ENCODE measurements at regions not wholly inside any gene's neighbourhood (a gene's known extent, or its start where the extent isn't known, plus 50 kb on each side); places are given as distances from the start of the nearest gene placed in this dataset.

DNA sequence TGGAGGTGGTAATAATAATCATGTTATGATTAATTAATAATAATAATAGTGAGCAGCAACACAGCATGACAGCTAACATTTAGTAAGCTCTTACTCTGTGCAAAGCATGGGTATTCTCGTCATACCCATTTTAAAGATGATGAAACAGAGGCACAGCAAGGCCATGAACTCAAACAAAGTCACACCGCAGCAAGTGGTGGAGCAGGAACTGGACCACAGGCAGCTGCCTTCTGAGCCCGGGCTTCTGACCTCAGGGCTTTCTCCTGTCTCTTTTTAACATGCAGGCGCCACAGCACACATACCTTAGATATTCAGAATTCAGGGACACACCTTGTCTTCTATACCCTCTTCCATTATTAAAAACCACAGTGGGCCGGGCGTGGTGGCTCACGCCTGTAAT is 50.7 kb upstream of the SPATA12 start:
- DNase-seq (ENCODE audit: low spot score) = no peak

- DNase-seq (ENCODE audit: low spot score) = no peak
These were observed 51.1 kb upstream of the SPATA12 start for GRCh38 chr3:57009367-57009766.

DNA sequence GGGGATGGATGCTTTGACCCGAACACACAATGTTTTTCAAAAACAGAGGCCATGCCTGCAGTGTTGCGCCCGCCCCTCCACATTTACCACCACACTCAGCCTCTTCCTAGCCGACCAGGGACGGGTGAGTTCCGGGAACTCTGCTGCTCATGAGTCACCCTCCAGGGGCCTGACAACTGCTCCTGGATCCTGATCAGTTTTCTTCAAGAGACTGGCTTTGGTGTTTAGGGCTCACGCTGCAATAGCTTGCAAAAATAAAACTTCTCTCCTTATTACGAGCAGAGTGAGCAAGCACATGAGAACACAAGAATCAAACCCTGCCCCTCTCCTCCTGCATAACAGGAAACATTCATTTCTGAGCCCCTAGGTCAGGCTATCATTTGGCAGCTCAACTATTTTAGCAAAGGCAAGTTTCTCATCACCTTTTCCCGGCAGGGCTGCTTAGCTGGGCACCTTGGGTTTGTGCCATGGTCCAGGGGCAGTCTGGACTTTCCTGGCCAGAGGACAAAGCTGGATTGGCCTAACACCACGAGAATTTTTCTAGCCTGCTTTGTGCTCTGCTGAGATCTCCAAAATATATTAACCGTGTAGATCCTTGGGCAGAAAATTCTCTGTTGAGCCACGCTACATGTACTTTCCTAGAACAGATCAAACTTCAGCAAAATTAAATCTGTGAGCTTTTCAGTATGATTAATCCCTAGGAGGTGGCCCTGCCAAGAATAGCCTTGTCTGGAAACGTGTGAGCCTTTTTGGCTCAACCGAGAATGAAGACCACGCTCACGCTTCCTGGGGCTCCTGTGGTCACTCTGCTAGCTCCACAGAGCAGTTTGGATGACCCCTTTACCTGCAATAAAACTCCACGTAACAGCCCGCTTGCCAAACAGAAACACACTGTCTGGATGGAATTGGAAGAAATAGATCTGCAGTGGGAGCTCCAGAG is 52.7 kb upstream of the SPATA12 start:
- DNase-seq (ENCODE audit: low spot score) = peak; percentile 72

GRCh38 chr3:57006949-57007419 is 53.5 kb upstream of the SPATA12 start:
- DNase-seq (ENCODE audit: low spot score) = no peak

DNA sequence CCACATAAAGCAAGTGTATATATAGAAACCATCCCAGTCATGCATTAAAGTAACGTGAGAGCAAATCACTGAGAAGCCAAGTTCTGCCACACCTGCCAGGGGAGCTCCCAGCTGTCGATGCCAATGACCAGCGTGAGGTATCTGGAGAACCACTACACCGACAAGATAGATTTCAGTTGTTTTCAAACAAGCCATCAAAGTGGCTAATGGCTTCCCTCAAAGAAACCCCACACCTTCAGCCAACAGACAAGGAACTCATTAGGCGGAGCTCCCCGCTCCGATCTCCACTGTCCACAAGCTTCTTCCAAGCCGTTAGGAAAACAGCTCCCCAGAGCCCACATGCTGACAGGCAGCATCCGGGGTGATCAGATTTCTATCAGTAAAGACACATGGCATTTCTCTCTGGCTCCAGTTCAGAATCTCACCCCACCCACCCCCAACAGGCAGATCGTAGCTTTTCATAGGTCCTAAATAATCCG is 54.2 kb upstream of the SPATA12 start:
- no peak for DNase-seq (ENCODE audit: low spot score)

DNA sequence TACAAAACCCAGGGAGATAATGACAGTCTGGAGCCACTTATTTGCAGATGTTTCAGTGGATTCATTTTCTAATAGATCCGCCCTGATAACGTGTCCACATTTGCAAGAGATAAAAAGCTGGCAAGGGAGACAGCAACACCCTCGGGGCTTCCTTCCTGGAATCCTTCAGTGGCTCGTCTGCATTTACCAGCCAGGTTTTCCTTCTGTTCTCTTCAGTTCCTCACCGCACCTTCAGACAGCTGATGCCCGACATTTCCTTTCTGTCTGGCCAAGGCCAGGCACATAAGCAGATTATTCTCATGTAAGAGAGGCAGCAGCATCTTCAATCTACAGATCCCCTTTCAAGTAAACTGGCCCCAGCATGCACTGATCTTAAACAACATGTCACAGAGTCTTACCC is 56.2 kb upstream of the SPATA12 start:
- no peak for DNase-seq (ENCODE audit: low spot score)

DNA sequence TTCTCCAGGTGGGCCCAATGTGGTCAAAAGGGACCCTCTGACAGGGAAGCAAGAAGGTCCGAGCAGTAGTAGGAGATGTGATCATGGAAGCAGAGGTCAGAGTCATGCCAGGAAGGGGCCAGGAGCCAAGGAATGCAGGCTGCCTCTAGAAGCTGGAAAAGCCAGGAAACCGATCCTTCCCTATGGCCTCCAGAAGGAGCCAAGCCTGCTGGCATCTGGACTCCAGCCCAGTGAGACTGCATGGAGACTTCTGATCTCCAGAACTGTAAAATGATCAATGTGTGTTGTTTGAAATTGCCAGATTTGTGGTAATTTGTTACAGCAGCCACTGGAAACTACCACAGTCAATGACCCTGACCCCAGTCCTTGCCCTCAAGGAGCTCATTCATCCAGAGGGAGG is 56.8 kb upstream of the SPATA12 start:
- DNase-seq (ENCODE audit: low spot score) = no peak

- DNase-seq (ENCODE audit: low spot score) = no peak
These were observed 59.1 kb upstream of the SPATA12 start for GRCh38 chr3:57001356-57001755.

DNA sequence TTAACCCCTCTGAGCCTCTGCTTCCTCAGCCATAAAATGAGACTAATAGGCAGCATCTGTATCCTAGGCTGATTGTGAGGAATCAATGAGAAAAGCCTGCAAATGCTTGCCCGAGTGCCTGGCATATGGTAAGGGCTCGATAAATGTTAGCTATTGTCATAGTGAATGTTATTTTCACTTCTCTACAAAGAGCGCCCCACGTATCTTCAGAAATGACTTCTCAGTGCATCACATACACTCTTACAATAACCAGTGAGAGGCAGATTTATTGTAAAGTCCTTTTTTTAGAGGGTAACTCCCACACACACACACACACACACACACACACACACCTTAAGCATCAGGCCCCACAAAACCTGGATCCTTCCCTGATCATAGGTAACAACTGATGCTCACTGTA is 60.5 kb upstream of the SPATA12 start:
- no peak for DNase-seq (ENCODE audit: low spot score)

DNA sequence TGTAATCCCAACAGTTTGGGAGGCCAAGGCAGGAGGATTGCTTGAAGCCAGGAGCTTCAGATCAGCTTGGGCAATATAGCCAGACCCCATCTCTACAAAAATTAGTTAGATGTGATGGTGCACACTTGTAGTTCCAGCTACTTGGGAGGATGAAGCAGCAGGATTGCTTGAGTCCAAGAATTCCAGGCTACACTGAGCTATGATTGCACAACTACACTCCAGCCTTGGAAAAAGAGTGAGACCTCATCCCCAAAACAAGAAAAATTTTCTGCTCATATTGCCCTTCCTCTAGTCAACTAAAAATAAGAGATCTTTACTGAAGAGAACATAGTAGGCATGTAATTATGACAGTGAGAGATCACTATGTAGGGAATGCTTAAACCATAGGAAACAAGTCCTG is 60.9 kb upstream of the SPATA12 start:
- DNase-seq (ENCODE audit: low spot score) = no peak

- DNase-seq (ENCODE audit: low spot score) = no peak
These were observed 62.4 kb upstream of the SPATA12 start for GRCh38 chr3:56998076-56998529.

DNA sequence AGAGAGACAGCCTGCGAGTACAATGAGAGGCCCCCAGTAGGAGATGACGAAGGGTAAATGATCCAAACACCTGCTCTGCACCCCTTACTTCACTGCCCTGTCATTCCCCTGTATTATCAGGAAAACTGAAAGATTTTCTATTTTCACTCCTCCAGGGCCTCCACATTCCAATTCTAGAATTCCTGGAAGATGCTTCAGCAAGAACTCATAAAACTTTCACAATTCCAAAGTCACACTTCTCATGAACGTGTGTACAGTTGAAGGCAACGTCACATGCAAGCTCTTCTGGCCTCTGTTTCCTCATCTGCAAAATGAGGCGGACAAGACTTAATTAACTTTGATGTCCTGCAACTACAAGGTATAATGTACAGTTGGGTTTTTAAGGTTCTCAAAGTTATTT is 62.8 kb upstream of the SPATA12 start:
- DNase-seq (ENCODE audit: low spot score) = no peak

DNA sequence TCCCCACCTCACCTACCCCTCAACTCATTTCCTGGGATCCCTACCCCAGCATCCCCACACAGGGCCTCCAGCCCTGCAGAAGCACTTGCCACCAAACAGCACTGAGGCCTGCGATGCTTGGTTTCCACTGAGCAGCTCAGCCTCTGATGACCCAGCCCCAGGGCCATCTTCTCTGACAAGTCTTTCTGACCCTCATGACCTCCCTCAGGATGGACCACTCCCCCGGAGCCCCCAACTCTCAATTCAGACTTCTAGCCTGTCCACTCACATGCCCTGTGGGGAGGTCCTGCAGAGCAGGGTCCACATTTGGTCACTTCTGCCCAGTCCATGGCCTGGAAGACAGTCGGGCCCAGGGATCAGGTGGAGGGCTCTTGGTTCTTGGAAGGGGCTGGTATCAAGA is 63.4 kb upstream of the SPATA12 start:
- no peak for DNase-seq (ENCODE audit: low spot score)

GRCh38 chr3:56994391-56994790 is 66.1 kb upstream of the SPATA12 start:
- no peak for DNase-seq (ENCODE audit: low spot score)

DNA sequence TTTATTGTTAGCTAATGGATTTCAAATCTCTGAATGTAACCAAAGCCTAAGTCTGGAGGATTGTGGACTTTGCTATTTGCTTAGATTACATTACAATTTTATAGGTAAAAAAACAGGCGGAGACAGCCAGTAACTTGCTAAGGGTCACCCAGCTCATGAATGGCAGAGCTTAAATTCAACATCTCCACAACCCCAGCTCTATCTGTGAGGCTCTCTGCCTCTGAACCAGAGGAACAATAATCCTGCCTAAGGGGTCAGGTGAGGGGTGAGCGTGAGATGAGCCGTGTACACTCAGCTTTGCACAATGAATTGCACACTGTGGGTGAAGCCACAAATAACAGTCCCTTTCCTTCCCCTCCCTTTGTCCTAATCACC is 69.8 kb upstream of the SPATA12 start:
- DNase-seq (ENCODE audit: low spot score) = no peak

- no peak for DNase-seq (ENCODE audit: low spot score)
These were observed 70.4 kb upstream of the SPATA12 start for GRCh38 chr3:56989977-56990640.

DNA sequence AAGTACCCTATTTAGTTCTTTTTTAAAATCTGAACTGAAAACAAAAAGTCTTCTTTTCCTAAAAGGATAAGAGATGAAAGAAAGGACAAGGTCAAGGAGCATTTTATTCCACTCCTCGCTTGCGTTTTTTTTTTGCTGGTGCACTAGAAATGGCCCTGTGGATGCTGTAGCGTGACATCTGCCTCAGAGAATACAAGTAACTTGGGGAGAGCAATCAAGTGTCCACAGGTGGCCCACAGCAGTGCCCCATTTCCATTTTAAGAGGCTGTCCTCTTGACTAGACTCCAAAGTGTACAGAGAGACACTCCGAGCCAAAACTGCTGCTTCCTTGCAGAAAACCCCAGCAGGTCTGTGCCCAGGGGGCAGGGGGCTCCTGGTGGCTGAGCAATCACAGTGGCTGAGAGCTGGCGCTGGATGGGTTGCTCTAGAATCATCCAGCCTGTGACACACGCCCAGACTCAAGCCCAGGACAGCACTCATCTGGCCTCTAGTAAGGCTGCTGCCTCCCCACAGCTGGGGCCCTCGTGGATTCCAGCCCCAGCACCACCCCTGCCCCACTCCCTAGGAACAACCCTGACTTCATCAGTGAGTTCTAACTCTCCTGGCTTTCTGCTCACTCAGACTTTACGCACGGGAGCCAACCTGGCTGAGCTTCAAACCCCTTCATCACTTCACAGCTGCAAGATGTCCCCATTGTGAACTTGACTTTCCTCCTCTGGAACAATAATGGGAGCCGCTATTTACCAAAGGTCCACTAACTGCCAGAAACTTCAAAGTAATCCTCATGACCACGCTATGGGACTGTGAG is 71.1 kb upstream of the SPATA12 start:
- no peak for DNase-seq (ENCODE audit: low spot score)

DNA sequence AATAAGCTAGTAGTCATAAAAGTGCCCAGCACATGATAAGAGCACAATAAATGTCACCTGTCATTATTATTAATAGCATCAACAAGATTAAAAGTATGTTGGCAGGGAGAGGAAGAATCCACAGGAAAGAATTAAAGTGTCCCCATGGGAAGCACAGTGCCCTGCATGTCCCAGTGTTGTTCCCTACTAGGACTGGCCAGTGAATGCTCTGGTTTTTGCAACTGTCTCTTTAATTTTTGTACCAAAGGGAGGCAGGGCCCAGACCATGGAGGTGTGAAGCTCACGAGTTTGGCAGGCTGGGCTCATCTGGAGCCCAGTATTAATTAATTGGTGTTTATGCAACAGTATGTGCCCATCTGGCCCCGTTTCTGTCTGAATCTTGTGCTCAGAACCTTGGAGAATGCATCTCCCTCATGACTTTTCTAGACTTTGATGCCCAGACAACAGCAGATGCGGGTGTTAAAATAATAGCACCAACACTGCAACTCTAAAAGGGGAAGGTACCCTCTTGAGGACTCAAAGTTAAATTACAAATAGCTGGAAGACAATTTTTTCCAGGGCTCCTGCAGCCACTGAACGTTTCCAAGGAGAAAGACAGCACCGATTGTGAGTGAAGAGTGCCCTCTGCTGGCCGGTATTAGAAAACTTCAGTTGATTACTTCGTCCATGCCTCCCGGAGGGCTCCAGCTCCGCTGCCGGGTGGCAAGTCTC is 71.9 kb upstream of the SPATA12 start:
- peak; percentile 62 for DNase-seq (ENCODE audit: low spot score)

- no peak for DNase-seq (ENCODE audit: low spot score)
These were observed 73.1 kb upstream of the SPATA12 start for GRCh38 chr3:56987238-56987895.

DNA sequence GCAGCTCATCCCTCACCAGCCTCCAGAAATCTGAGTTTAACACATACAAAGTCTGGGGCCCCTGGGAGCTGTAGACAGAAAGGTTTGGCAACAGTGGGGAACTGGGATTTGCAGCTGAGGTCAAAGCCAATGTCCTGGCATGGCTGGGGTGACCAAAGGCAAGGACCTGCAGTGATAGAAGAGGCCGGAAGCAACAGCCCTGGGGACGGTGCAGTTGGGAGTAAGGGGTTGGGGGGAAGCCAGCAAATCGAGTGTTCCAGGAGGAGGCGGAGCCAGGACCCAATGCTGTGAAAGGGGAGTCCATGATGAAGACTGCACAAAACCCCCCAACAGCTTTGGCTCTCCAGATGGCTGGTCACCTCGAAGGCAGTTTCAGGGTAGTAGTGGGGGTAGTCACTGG is 74.1 kb upstream of the SPATA12 start:
- DNase-seq (ENCODE audit: low spot score) = no peak

- no peak for DNase-seq (ENCODE audit: low spot score)
These were observed 74.6 kb upstream of the SPATA12 start for GRCh38 chr3:56985878-56986277.

Data from hepatic stellate cell (primary cell).